ENCODE measurements at regions not wholly inside any gene's neighbourhood (a gene's known extent, or its start where the extent isn't known, plus 50 kb on each side); places are given as distances from the start of the nearest gene placed in this dataset.

DNA sequence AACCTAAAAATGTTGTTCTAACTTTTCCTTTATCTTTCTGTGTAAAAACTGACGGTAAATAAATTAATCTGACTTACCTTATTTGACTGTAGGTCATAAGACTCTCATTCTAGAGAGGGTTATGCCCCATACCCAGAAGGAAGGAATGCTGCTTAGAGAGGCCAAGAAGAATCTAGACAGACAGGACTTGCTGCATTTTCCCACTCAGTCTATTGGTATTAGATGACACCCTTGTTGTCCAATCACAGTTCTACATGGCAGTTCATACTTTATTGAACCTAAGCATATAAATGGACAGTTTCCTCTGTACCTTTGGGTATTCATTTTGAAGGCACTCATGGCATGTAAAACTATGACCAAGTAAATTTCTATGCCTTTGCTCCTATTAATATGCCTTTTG is 359.6 kb upstream of the ID4 start:
- H3K36me3 ChIP-seq (ENCODE audit: control insufficient read depth, insufficient read depth, low read length): no peaks in the 10 kb centered on the region
- H3K27ac ChIP-seq (ENCODE audit: low read depth, low read length): no peak overlapping the region
- WGBS, 2 experiments (ENCODE audit: insufficient coverage in 1 of 2, insufficient read length in 1 of 2): 77% methylated on average over 1 of the region's 1 CpG; no CpG with 5 or more reads in 1 of the 2 experiments
- H3K4me1 ChIP-seq (ENCODE audit: control insufficient read depth, insufficient read depth, low read length): no peaks in the 10 kb centered on the region
- peaks cover 25% of the 10 kb centered on the region for H3K9me3 Mint-ChIP-seq
- H3K4me3 Mint-ChIP-seq: no peak overlapping the region
- no peaks in the 10 kb centered on the region for H3K4me1 Mint-ChIP-seq
- no peak for DNase-seq
- no peak overlapping the region for H3K9ac ChIP-seq (ENCODE audit: extremely low read depth, low read length, poor library complexity, severe bottlenecking)
- H3K27me3 ChIP-seq (ENCODE audit: control insufficient read depth, insufficient read depth, low read length, poor library complexity, severe bottlenecking): no peaks in the 10 kb centered on the region
- no peaks in the 10 kb centered on the region for H3K9me3 ChIP-seq (ENCODE audit: control insufficient read depth, low read length)
- no peak overlapping the region for H3K27ac Mint-ChIP-seq
- H3K4me3 ChIP-seq (ENCODE audit: low read length): no peak overlapping the region
- H3K27me3 Mint-ChIP-seq (ENCODE audit: insufficient read depth): no peaks in the 10 kb centered on the region
- TF ChIP-seq, protein P1, sequence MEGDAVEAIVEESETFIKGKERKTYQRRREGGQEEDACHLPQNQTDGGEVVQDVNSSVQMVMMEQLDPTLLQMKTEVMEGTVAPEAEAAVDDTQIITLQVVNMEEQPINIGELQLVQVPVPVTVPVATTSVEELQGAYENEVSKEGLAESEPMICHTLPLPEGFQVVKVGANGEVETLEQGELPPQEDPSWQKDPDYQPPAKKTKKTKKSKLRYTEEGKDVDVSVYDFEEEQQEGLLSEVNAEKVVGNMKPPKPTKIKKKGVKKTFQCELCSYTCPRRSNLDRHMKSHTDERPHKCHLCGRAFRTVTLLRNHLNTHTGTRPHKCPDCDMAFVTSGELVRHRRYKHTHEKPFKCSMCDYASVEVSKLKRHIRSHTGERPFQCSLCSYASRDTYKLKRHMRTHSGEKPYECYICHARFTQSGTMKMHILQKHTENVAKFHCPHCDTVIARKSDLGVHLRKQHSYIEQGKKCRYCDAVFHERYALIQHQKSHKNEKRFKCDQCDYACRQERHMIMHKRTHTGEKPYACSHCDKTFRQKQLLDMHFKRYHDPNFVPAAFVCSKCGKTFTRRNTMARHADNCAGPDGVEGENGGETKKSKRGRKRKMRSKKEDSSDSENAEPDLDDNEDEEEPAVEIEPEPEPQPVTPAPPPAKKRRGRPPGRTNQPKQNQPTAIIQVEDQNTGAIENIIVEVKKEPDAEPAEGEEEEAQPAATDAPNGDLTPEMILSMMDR (conservative IDR thresholded peaks at IDR 0.05): no peak
- H3K36me3 Mint-ChIP-seq (ENCODE audit: low read depth): peaks cover 2% of the 10 kb centered on the region

DNA sequence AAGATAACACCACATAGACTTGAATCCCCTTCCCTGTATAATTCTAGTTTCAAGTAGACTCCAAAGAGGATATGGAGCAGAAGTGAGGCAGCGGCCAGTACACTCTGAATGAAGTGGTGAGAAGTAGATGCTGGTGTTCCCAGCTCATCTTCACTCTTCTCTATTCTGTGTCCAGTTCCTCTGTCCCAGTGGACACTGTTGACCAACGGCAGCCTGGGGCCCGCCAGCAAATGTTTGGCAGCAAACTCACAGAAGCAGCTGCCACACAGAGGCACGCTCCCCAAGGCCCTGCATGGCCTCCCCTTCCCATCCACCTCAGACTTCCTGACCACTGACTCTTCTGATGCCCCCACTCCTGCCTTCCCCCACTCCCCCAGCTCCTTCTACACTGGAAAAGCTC is 358.9 kb upstream of the ID4 start:
- TF ChIP-seq, protein P1 (conservative IDR thresholded peaks at IDR 0.05): no peak

DNA sequence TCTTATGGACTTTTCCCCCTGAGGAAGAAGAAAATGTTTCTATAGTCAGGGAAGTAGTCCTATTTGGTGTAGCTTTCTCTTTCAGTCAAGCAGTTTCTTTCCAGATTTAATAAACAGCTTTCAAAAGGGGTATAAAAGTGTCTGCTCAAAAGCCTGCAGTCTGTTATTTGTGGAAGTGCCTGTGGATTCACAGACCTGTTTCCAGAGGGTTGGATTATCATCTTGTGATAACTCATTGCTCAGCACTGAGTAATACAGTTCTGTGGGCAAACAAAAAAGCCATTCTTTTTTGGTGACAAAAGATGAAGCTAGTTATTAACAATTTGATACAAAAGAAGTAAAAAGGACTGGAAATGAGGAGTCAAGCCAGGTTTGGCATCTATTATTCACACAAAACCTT is 358.2 kb upstream of the ID4 start:
- Histone ChIP-seq H3K4me1 (ENCODE audit: control insufficient read depth, insufficient read depth, low read length) (no peaks in the 10 kb centered on the region), H3K27ac (ENCODE audit: low read depth, low read length) (no peak overlapping the region)
- H3K27ac Mint-ChIP-seq: no peak overlapping the region

More for the DNA sequence above, 358.9 kb upstream of the ID4 start:
- H3K27me3 ChIP-seq (ENCODE audit: control insufficient read depth, insufficient read depth, low read length, poor library complexity, severe bottlenecking): no peaks in the 10 kb centered on the region
- Mint-ChIP-seq H3K4me3 (no peak overlapping the region), H3K9me3 (peaks cover 25% of the 10 kb centered on the region), H3K36me3 (ENCODE audit: low read depth) (peaks cover 2% of the 10 kb centered on the region), H3K27me3 (ENCODE audit: insufficient read depth) (no peaks in the 10 kb centered on the region), H3K27ac (no peak overlapping the region), H3K4me1 (no peaks in the 10 kb centered on the region)
- no peak for DNase-seq
- no peaks in the 10 kb centered on the region for H3K36me3 ChIP-seq (ENCODE audit: control insufficient read depth, insufficient read depth, low read length)
- WGBS, 2 experiments (ENCODE audit: insufficient coverage in 1 of 2, insufficient read length in 1 of 2): 88 to 94% methylated on average over 2 to 4 of the region's 4 CpGs
- H3K4me3 ChIP-seq (ENCODE audit: low read length): no peak overlapping the region
- H3K27ac ChIP-seq (ENCODE audit: low read depth, low read length): no peak overlapping the region
- no peaks in the 10 kb centered on the region for H3K9me3 ChIP-seq (ENCODE audit: control insufficient read depth, low read length)
- H3K9ac ChIP-seq (ENCODE audit: extremely low read depth, low read length, poor library complexity, severe bottlenecking): no peak overlapping the region
- no peaks in the 10 kb centered on the region for H3K4me1 ChIP-seq (ENCODE audit: control insufficient read depth, insufficient read depth, low read length)

More for the DNA sequence above, 358.2 kb upstream of the ID4 start:
- DNase-seq: no peak
- no peak overlapping the region for H3K9ac ChIP-seq (ENCODE audit: extremely low read depth, low read length, poor library complexity, severe bottlenecking)
- Mint-ChIP-seq H3K36me3 (ENCODE audit: low read depth) (peaks cover 2% of the 10 kb centered on the region), H3K27me3 (ENCODE audit: insufficient read depth) (no peaks in the 10 kb centered on the region), H3K9me3 (peaks cover 25% of the 10 kb centered on the region), H3K4me3 (no peak overlapping the region), H3K4me1 (no peaks in the 10 kb centered on the region)
- no peaks in the 10 kb centered on the region for H3K36me3 ChIP-seq (ENCODE audit: control insufficient read depth, insufficient read depth, low read length)
- TF ChIP-seq, protein P1 (conservative IDR thresholded peaks at IDR 0.05): no peak
- no peak overlapping the region for H3K4me3 ChIP-seq (ENCODE audit: low read length)
- no peaks in the 10 kb centered on the region for H3K9me3 ChIP-seq (ENCODE audit: control insufficient read depth, low read length)
- H3K27me3 ChIP-seq (ENCODE audit: control insufficient read depth, insufficient read depth, low read length, poor library complexity, severe bottlenecking): no peaks in the 10 kb centered on the region

All from endodermal cell (in vitro differentiated cells).